Activated naive CD4-positive, alpha-beta T cell treated with anti-CD3 and anti-CD28 coated beads, Interleukin-2, amount 50 U/mL, for 72 hours (primary cell): ENCODE measurements at regions not wholly inside any gene's neighbourhood (a gene's known extent, or its start where the extent isn't known, plus 50 kb on each side); places are given as distances from the start of the nearest gene placed in this dataset.
"Not testable (repeated sequence)": the region's sequence is repeated elsewhere in the genome, so short reads cannot be mapped to it uniquely, and the experiment has no call there.

Experiments
- ATAC-seq, 2 donors: fragments of 150-1000 bp; cut with Tn5 transposase; 2 replicates each; pipeline ENCODE4 v1.10.0; 2021; ENCODE audit warnings: mild to moderate bottlenecking in 2 of 2, moderate library complexity in 2 of 2
- DNase-seq, 2 donors: peaks; one replicate each; pipeline ENCODE4 v3.0.0; 2021 to 2022; ENCODE audit warnings: low spot score in 2 of 2
- H3K27ac Mint-ChIP-seq, 2 donors: one replicate each; pipeline ENCODE4 v1.8.0; 2022; ENCODE audit warnings: mild to moderate bottlenecking in 2 of 2, mixed read lengths in 2 of 2
- H3K36me3 Mint-ChIP-seq, 2 donors: one replicate each; pipeline ENCODE4 v1.8.0; 2022; ENCODE audit warnings: mixed read lengths in 2 of 2
- H3K9me3 Mint-ChIP-seq, 2 donors: one replicate each; pipeline ENCODE4 v1.8.0; 2022; ENCODE audit warnings: mixed read lengths in 2 of 2

DNA sequence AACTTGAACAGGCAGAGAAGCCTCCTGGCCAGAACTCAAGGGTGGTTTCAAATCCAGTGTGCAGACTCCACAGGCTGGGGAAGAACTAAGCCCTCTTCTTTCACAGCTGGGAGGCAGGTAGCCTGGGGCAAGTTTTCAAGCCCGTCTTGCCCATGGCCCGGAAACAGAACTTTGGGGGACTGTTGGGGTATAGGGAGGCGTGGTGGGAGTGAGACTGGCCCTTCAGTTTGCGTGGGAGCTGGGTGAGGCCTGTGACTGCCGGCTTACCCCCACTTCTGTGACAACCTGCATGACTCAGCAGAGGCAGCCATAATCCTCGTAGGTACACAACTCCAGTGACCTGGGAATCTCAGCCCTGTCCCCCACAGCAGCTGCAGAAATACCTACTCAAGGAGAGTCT is 1125.7 kb downstream of the HACE1 start:
- DNase-seq (no peak), ATAC-seq (no peak)
- no peak overlapping the region for H3K27ac Mint-ChIP-seq
- H3K36me3 Mint-ChIP-seq, result no peaks in the 10 kb centered on the region
- H3K9me3 Mint-ChIP-seq, result peaks cover 11 to 17% of the 10 kb centered on the region in 2 donors

DNA sequence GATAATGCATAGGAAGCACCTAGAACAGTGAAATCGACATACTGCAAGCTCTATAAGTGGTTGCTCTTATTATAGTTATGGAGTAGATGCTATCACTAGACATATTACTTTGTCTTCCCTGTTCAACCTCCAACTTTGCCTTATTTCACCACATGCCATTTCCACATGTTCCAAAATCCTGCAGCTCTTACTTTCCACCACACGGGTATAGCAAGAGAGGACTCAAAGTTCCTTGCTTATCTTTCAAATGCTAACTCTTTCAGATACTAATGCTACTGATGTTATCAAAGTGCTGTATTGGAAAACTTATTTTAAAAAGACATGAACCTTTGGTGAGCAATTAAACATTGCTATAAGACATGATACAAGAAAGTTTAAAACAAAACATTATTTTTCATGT is 1130.1 kb downstream of the HACE1 start:
- H3K27ac Mint-ChIP-seq, result no peak overlapping the region
- no peak for ATAC-seq

DNA sequence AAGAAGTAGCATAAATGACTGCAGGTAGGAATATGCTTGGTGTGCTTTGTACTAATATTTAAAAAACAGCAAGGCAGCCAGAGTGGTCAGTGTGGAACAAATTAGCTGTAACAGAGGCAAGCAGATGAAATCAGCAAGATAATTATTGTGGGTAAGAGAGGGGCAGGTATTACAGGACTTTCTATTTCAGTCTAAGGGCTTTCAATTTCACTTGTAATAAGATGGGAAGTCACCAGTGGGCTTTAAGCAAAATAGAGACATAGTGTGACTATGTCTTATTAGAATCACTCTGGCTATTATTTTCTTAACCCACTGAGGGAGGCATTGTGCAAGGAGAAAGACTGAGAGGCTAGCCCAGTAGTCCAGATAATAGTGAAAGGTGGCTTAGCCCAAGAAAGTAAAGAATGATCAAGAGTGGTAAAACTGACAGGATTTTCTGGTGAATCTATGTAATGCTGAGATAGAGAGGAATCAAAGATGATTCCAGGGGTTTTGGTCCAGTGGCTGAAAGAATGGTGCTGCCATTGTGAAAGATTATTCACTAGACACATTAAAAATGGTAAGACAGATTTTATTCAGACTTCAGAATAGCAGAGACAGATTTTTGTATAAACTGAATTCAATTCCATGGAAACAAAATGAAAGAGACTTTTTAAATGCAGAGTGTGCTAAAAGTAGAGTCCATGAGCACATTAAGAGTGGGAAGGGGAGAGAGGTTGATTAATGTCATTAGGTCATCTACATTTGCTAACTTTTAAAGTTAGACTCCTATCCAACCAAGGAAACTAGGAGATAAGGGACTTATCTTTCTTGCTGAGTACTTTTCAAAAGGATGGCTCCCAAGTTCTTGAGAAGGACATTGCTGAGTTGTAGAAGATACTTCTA is 1136.0 kb downstream of the HACE1 start:
- Mint-ChIP-seq H3K9me3 (peaks cover 7 to 15% of the 10 kb centered on the region in 2 donors), H3K36me3 (no peaks in the 10 kb centered on the region), H3K27ac (no peak overlapping the region)
- DNase-seq, result no peak
- no peak for ATAC-seq

More for the DNA sequence above, 1130.1 kb downstream of the HACE1 start:
- no peak for DNase-seq
- Mint-ChIP-seq H3K36me3 (no peaks in the 10 kb centered on the region), H3K9me3 (peaks cover 0 to 10% of the 10 kb centered on the region in 2 donors)

GRCh38 chr6:103722683-103723082 is 1137.0 kb downstream of the HACE1 start:
- Mint-ChIP-seq H3K36me3 (no peaks in the 10 kb centered on the region), H3K9me3 (peaks cover 7 to 15% of the 10 kb centered on the region in 2 donors), H3K27ac (no peak overlapping the region)
- no peak for ATAC-seq
- DNase-seq, result no peak

- ATAC-seq (no peak), DNase-seq (no peak)
- Mint-ChIP-seq H3K9me3 (peaks cover 7 to 15% of the 10 kb centered on the region in 2 donors), H3K27ac (no peak overlapping the region), H3K36me3 (no peaks in the 10 kb centered on the region)
Observed at GRCh38 chr6:103721923-103722322, 1137.8 kb downstream of the HACE1 start.

DNA sequence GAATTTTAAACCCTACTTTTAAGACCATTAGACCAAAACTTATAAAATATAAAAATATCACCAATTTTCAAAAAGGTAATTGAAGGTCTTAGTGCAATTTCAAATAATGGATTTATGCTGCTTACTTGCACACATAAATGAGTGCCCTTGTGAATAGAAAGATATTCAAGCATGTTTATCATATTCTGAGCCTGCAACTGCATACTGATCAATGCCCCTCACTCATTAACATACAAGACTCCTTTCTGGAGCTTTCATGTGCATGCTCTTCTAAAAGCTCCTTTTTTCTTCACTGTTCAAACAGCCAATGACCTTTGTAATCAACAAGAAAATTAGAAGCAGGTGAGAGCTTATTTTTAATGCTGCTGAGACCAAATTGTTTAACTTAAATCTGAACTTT is 1139.3 kb downstream of the HACE1 start:
- ATAC-seq (peak in 1 of 2 donors; percentile 37), DNase-seq (no peak)
- no peaks in the 10 kb centered on the region for H3K36me3 Mint-ChIP-seq
- H3K9me3 Mint-ChIP-seq, result peaks cover 14 to 19% of the 10 kb centered on the region in 2 donors
- no peak overlapping the region for H3K27ac Mint-ChIP-seq

GRCh38 chr6:103719545-103719944 is 1140.2 kb downstream of the HACE1 start:
- no peak for ATAC-seq
- H3K27ac Mint-ChIP-seq, result no peak overlapping the region
- H3K9me3 Mint-ChIP-seq, result peaks cover 14 to 22% of the 10 kb centered on the region in 2 donors
- DNase-seq, result no peak
- no peaks in the 10 kb centered on the region for H3K36me3 Mint-ChIP-seq

DNA sequence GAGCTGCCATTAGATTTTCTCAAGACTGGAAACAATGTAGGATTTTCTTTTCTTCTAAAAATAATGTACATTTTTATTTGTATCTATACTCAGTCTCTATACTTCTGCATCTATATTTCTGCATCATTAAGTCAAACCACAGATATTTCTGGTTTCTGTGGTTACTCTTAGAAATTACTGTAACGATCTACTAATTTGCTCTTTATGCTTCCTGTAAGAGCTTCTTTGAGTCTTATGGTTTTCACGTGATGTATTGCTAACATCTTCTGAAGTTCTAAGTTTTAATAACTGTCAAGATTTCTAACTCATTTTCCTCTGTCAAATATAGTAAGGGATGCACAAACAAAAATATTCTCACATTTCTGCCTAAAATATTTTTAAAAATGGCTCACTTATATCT is 1144.5 kb downstream of the HACE1 start:
- ATAC-seq (no peak), DNase-seq (no peak)
- Mint-ChIP-seq H3K36me3 (no peaks in the 10 kb centered on the region), H3K9me3 (peaks cover 7 to 10% of the 10 kb centered on the region in 2 donors), H3K27ac (no peak overlapping the region)

GRCh38 chr6:103709236-103709635 is 1150.5 kb downstream of the HACE1 start:
- DNase-seq, H3K9me3 Mint-ChIP-seq, H3K27ac Mint-ChIP-seq, H3K36me3 Mint-ChIP-seq, ATAC-seq: not testable (repeated sequence)

DNA sequence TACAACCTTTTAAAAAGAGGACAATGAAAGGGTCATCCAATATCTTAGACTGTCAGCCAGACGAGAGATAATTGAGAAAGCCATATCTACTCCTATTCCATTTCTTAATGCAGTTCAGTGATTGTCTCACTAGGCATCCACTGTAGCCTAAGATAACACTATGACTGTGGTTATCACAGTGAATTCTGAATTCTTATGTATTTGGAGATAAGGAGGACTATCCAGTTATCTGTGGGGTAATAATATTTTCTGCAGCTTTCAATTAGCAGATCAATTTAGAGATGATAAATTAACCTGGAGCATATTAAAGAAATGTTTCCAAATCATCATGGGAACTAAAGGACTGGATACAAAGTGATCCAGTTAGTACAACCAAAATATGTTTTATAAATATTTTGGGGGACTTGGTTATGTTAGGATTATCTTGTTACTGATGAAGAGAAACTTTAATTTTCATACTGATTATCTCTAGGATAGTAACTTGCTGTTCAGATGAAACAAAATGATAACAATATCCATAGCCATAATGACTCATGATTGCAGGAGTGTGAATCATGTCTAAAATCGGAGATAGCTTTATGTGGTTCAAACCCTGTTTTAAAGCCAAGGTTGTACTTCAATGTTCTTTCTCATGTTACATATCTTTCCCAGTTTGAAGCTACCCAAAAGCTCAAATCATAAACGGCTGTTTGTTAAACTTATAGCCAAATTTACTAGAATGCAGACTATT is 1152.0 kb downstream of the HACE1 start:
- no peak for ATAC-seq
- Mint-ChIP-seq H3K9me3 (no peaks in the 10 kb centered on the region), H3K36me3 (no peaks in the 10 kb centered on the region), H3K27ac (no peak overlapping the region)
- DNase-seq, result no peak

GRCh38 chr6:103699769-103700168 is 1160.0 kb downstream of the HACE1 start:
- Mint-ChIP-seq H3K9me3 (no peaks in the 10 kb centered on the region), H3K36me3 (no peaks in the 10 kb centered on the region), H3K27ac (no peak overlapping the region)
- no peak for ATAC-seq
- no peak for DNase-seq

GRCh38 chr6:103687430-103687829 is 1172.3 kb downstream of the HACE1 start:
- no peaks in the 10 kb centered on the region for H3K36me3 Mint-ChIP-seq
- no peak overlapping the region for H3K27ac Mint-ChIP-seq
- ATAC-seq, result no peak
- DNase-seq, result no peak
- peaks cover under 1 to 4% of the 10 kb centered on the region in 2 donors for H3K9me3 Mint-ChIP-seq

GRCh38 chr6:103680116-103680515 is 1179.6 kb downstream of the HACE1 start:
- Mint-ChIP-seq H3K9me3 (no peaks in the 10 kb centered on the region), H3K36me3 (no peaks in the 10 kb centered on the region), H3K27ac (no peak overlapping the region)
- DNase-seq (no peak), ATAC-seq (no peak)

DNA sequence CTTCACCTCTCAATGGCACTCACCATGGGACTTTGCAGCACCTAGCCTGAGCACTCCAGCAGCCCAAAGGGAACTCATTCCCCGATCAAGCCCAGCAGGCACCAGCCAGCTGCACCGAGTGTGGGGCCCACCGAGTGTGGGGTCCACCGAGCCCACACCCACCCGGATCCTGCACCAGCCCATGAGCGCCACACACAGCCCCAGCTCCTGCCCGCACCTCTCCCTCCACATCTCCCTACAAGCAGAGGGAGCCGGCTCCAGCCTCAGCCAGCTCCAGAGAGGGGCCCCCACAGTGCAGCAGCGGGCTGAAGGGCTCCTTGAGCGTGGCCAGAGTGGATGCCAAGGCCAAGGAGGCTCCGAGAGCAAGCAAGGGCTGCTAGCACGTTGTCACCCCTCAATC is 1182.4 kb downstream of the HACE1 start:
- no peak for DNase-seq
- ATAC-seq, result no peak
- Mint-ChIP-seq H3K27ac (no peak overlapping the region), H3K9me3 (no peaks in the 10 kb centered on the region), H3K36me3 (no peaks in the 10 kb centered on the region)

- Mint-ChIP-seq H3K27ac (no peak overlapping the region), H3K9me3 (no peaks in the 10 kb centered on the region), H3K36me3 (no peaks in the 10 kb centered on the region)
- ATAC-seq, result no peak
- DNase-seq, result no peak
Observed at GRCh38 chr6:103675807-103676406, 1183.8 kb downstream of the HACE1 start.

DNA sequence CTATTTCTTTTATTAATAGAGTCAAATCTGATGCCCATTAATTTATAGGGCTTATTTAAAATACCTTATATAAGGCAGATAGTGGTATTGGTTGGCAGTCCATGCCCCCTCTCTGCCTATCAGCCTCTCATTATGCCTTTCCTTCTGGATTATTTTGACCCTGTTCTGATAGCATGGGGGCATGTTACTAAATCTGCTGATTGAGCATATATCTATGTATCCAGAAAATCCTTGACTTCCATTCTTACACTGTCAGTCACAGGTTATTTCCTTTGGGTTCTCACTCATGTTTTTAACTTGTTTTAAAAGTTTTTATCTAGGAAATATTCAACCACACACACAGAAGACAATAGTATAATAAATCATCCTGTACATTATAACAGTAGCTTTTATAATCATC is 1184.9 kb downstream of the HACE1 start:
- ATAC-seq, result no peak
- Mint-ChIP-seq H3K27ac (no peak overlapping the region), H3K36me3 (no peaks in the 10 kb centered on the region), H3K9me3 (no peaks in the 10 kb centered on the region)
- DNase-seq, result no peak

DNA sequence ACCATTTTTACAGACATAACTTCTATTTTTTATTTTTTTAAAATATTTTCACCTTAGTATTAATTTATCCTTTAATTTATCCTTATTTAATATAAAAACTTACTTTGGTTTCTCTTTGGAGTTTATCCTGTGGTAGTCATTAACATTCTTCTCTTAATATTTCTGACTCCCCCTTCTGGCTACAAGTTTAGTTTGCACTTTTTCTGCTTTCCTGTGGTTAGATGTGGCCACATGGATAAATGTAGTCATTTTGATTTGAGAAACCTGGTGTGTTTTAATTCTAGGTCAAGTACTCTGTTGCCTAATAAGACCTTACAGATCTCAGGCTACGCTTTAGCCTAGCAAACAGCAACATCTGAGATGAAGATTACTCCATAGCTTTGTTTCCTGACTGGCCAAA is 1187.5 kb downstream of the HACE1 start:
- DNase-seq (no peak), ATAC-seq (no peak)
- no peaks in the 10 kb centered on the region for H3K36me3 Mint-ChIP-seq
- H3K27ac Mint-ChIP-seq, result no peak overlapping the region
- H3K9me3 Mint-ChIP-seq, result no peaks in the 10 kb centered on the region
